ENCODE measurements at regions not wholly inside any gene's neighbourhood (a gene's known extent, or its start where the extent isn't known, plus 50 kb on each side); places are given as distances from the start of the nearest gene placed in this dataset.
A peak's percentile ranks its signal among the peaks of the same experiment; 100 is the strongest.

DNA sequence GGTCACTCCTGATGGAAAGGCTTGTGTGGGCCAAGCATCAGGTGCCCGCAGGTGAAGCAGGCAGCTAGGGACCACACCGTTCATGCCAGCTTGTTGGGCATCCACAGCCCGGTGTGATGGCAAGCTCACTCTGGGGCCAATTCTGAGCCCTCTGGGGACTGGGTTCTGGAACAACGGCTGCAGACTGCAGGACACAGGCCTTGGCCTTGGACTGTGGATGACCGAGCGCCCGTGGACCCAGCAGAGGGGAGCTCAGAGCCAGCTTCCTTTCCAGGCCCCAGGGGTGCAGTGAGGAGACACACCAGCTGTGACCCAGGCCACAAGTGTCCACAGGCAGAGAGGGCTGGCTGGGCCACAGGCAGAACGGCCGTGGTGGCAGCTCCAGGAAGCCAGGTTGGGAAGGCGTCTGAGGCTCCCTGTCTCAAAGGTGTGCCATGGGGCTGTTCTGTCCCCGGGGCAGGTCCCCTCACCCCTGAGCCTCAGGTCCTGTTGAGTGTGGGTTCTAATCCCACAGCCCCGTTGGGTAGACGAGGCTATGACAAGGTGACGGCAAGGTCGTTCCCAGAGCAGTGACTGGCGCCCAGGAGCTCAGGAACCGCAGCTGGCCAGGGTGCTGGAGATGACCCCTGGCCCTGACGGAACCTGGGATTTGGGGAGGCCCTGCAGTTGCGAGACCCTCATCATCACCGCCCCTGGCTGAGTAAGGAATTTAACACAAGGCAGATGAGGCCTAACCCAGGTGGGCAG lies 1079.4 kb downstream of the BRD1 start:
- DNase-seq (ENCODE audit: low spot score), result no peak
- CTCF ChIA-PET (ENCODE audit: low intra/inter-chr PET ratio, low total read pairs), result no interaction called here
- no peak for FAIRE-seq
- H3K4me1 ChIP-seq (ENCODE audit: insufficient read depth, low read length), result no peaks in the 10 kb centered on the region
- no peak overlapping the region for H3K4me2 ChIP-seq (ENCODE audit: low read depth, low read length)
- H4K20me1 ChIP-seq (ENCODE audit: insufficient read depth, low read length), result peaks cover 32% of the 10 kb centered on the region; the same call in 1 of the 2 replicates
- no peak overlapping the region for H2AFZ ChIP-seq (ENCODE audit: low read length)
- H3K4me3 ChIP-seq (replicated peaks in 1 of 3; ENCODE audit: insufficient read depth in 1 of 3, low read depth in 2 of 3, low read length in 3 of 3), result no peak overlapping the region
- no peak for ATAC-seq
- in situ Hi-C loops (cut with HindIII; ENCODE audit: extremely low pct_ligation_motif_present, low pct_unique_long_range_greater_than_20kb) (no loop called here), intact Hi-C loops (cut with micrococcal nuclease; ENCODE audit: unreplicated experiment) (no loop called here)
- BruUV-seq (replicated peaks), result no TSS peak
- H3K79me2 ChIP-seq (ENCODE audit: insufficient read depth, low read length), result peaks cover 2% of the 10 kb centered on the region
- H3K9ac ChIP-seq (ENCODE audit: insufficient read depth, low read depth, low read length), result no peak overlapping the region
- H3K36me3 ChIP-seq (replicated peaks in 1 of 2; ENCODE audit: control insufficient read depth in 1 of 2, insufficient read depth in 2 of 2, low read length in 2 of 2), result peaks cover 5 to 10% of the 10 kb centered on the region in 2 experiments; a peak in 4 of 5 replicates
- H3K9me3 ChIP-seq (ENCODE audit: low read length), result no peaks in the 10 kb centered on the region
- TF ChIP-seq ZNF747 (CRISPR knock-in tag; IDR thresholded peaks at IDR 0.05; ENCODE audit: borderline replicate concordance) (no peak), KDM5A (IDR thresholded peaks at IDR 0.05; ENCODE audit: borderline replicate concordance, low read length) (no peak), ZNF614 (CRISPR knock-in tag; IDR thresholded peaks at IDR 0.05; ENCODE audit: borderline replicate concordance) (no peak), MZF1 (CRISPR knock-in tag; IDR thresholded peaks at IDR 0.05; ENCODE audit: borderline replicate concordance) (no peak), ZNF607 (CRISPR knock-in tag; IDR thresholded peaks at IDR 0.05; ENCODE audit: borderline replicate concordance) (no peak), MEIS1 (CRISPR knock-in tag; IDR thresholded peaks at IDR 0.05; ENCODE audit: borderline replicate concordance) (no peak), RBM22 (optimal IDR thresholded peaks at IDR 0.05; ENCODE audit: low read length) (peak; percentile 24), ZNF652 (CRISPR knock-in tag; IDR thresholded peaks at IDR 0.05; ENCODE audit: borderline replicate concordance, low read depth) (no peak), ZNF33B (CRISPR knock-in tag; IDR thresholded peaks at IDR 0.05) (no peak)
- TF ChIP-seq, protein P1, sequence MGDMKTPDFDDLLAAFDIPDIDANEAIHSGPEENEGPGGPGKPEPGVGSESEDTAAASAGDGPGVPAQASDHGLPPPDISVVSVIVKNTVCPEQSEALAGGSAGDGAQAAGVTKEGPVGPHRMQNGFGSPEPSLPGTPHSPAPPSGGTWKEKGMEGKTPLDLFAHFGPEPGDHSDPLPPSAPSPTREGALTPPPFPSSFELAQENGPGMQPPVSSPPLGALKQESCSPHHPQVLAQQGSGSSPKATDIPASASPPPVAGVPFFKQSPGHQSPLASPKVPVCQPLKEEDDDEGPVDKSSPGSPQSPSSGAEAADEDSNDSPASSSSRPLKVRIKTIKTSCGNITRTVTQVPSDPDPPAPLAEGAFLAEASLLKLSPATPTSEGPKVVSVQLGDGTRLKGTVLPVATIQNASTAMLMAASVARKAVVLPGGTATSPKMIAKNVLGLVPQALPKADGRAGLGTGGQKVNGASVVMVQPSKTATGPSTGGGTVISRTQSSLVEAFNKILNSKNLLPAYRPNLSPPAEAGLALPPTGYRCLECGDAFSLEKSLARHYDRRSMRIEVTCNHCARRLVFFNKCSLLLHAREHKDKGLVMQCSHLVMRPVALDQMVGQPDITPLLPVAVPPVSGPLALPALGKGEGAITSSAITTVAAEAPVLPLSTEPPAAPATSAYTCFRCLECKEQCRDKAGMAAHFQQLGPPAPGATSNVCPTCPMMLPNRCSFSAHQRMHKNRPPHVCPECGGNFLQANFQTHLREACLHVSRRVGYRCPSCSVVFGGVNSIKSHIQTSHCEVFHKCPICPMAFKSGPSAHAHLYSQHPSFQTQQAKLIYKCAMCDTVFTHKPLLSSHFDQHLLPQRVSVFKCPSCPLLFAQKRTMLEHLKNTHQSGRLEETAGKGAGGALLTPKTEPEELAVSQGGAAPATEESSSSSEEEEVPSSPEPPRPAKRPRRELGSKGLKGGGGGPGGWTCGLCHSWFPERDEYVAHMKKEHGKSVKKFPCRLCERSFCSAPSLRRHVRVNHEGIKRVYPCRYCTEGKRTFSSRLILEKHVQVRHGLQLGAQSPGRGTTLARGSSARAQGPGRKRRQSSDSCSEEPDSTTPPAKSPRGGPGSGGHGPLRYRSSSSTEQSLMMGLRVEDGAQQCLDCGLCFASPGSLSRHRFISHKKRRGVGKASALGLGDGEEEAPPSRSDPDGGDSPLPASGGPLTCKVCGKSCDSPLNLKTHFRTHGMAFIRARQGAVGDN (CRISPR knock-in tag; IDR thresholded peaks at IDR 0.05), result peak; percentile 18; the same call in 1 of the 2 replicates
- no peak overlapping the region for H3K27ac ChIP-seq (ENCODE audit: extremely low read length, insufficient read depth, low read length)
- POLR2A ChIA-PET, result no interaction called here
- no peaks in the 10 kb centered on the region for H3K27me3 ChIP-seq (ENCODE audit: control insufficient read depth in 1 of 2, insufficient read depth in 2 of 2, low read length in 2 of 2)
- WGBS (ENCODE audit: low lambda C conversion rate), result 100% methylated on average over 5 of the region's 20 CpGs

Measured in HepG2 (cell line).